Mesenchymal stem cell (in vitro differentiated cells and primary cell): ENCODE measurements at regions not wholly inside any gene's neighbourhood (a gene's known extent, or its start where the extent isn't known, plus 50 kb on each side); places are given as distances from the start of the nearest gene placed in this dataset.
A peak's percentile ranks its signal among the peaks of the same experiment; 100 is the strongest.

Experiments
- DNase-seq: peaks from one replicate; pipeline ENCODE4 v3.0.0-alpha.2; 2013
- H2AFZ ChIP-seq: one replicate; pipeline ENCODE4 v1.6.1; 2013; ENCODE audit warnings: low read depth, mild to moderate bottlenecking, control low read depth, inconsistent platforms, low read length, moderate library complexity
- H2AK5ac ChIP-seq: 2 replicates; pipeline ENCODE4 v1.6.1; 2013; ENCODE audit warnings: low read length, moderate library complexity, mild to moderate bottlenecking, inconsistent platforms; ENCODE audit not compliant: severe bottlenecking
- H2BK120ac ChIP-seq: one replicate; pipeline ENCODE4 v1.6.1; 2013; ENCODE audit warnings: low read depth, mild to moderate bottlenecking, inconsistent platforms, low read length, moderate library complexity
- H2BK12ac ChIP-seq, 2 experiments: one replicate each; pipeline ENCODE4 v1.6.1; 2013; ENCODE audit warnings: inconsistent platforms in 2 of 2, low read length in 2 of 2, mild to moderate bottlenecking in 2 of 2, moderate library complexity in 2 of 2, control low read depth in 1 of 2
- H2BK15ac ChIP-seq: one replicate; pipeline ENCODE4 v1.6.1; 2013; ENCODE audit warnings: mild to moderate bottlenecking, low read depth, inconsistent platforms; ENCODE audit not compliant: poor library complexity, severe bottlenecking
- H2BK5ac ChIP-seq: 2 replicates; pipeline ENCODE4 v1.6.1; 2013; ENCODE audit warnings: low read depth, mild to moderate bottlenecking, low read length, control low read depth, inconsistent platforms; ENCODE audit not compliant: poor library complexity, severe bottlenecking
- H3K14ac ChIP-seq, 2 experiments: one replicate each; pipeline ENCODE4 v1.6.1; 2013; ENCODE audit warnings: inconsistent platforms in 2 of 2, low read length in 2 of 2, control low read depth in 1 of 2, mild to moderate bottlenecking in 1 of 2, moderate library complexity in 1 of 2
- H3K18ac ChIP-seq, 2 experiments: one replicate each; pipeline ENCODE4 v1.6.1; 2013; ENCODE audit warnings: inconsistent platforms in 2 of 2, low read length in 2 of 2, control low read depth in 1 of 2, low read depth in 1 of 2, mild to moderate bottlenecking in 1 of 2
- H3K23ac ChIP-seq, 2 experiments: one replicate each; pipeline ENCODE4 v1.6.1; 2013; ENCODE audit warnings: inconsistent platforms in 2 of 2, low read length in 2 of 2, mild to moderate bottlenecking in 2 of 2, moderate library complexity in 2 of 2, control low read depth in 1 of 2
- H3K27ac ChIP-seq: 2 replicates; pipeline ENCODE4 v1.5.1; 2013; ENCODE audit warnings: mild to moderate bottlenecking, moderate library complexity, low read length, control low read depth, inconsistent platforms; ENCODE audit not compliant: poor library complexity, severe bottlenecking
- H3K27me3 ChIP-seq, 2 experiments: 2 replicates each; pipeline versions ENCODE4 v1.6.1 to v1.7.0; 2013; ENCODE audit warnings: low read length in 2 of 2, mild to moderate bottlenecking in 2 of 2, moderate library complexity in 2 of 2, control low read depth in 1 of 2, inconsistent platforms in 1 of 2; ENCODE audit not compliant: control insufficient read depth in 1 of 2, insufficient read depth in 1 of 2
- H3K36me3 ChIP-seq, 2 experiments: 2 replicates each; pipeline versions ENCODE4 v1.6.1 to v1.7.0; 2013; ENCODE audit warnings: low read length in 2 of 2, control low read depth in 1 of 2, inconsistent platforms in 1 of 2, low read depth in 1 of 2, mild to moderate bottlenecking in 1 of 2; ENCODE audit not compliant: insufficient read depth in 2 of 2, control insufficient read depth in 1 of 2
- H3K4ac ChIP-seq, 2 experiments: one replicate each; pipeline ENCODE4 v1.6.1; 2013; ENCODE audit warnings: inconsistent platforms in 2 of 2, low read length in 2 of 2, mild to moderate bottlenecking in 2 of 2, moderate library complexity in 2 of 2, control low read depth in 1 of 2, low read depth in 1 of 2
- H3K4me1 ChIP-seq: 2 replicates; pipeline ENCODE4 v1.6.1; 2013; ENCODE audit warnings: low read depth, low read length, control low read depth; ENCODE audit not compliant: control insufficient read depth, insufficient read depth
- H3K4me2 ChIP-seq: 2 replicates; pipeline ENCODE4 v1.6.1; 2013; ENCODE audit warnings: low read length, mild to moderate bottlenecking, inconsistent platforms; ENCODE audit not compliant: poor library complexity, severe bottlenecking
- H3K4me3 ChIP-seq, 2 experiments: 2 replicates each; pipeline versions ENCODE4 v1.5.1 to v1.7.0; 2013; ENCODE audit warnings: low read length in 2 of 2, mild to moderate bottlenecking in 2 of 2, control low read depth in 1 of 2, low read depth in 1 of 2; ENCODE audit not compliant: insufficient read depth in 1 of 2
- H3K79me1 ChIP-seq: replicated peaks from 2 replicates; pipeline ENCODE4 v1.6.1; 2013; ENCODE audit warnings: mild to moderate bottlenecking, control low read depth, low read length, inconsistent platforms; ENCODE audit not compliant: poor library complexity, severe bottlenecking
- H3K9ac ChIP-seq: 2 replicates; pipeline ENCODE4 v1.7.0; 2013; ENCODE audit warnings: mild to moderate bottlenecking, low read length, moderate library complexity
- H3K9me3 ChIP-seq: 2 replicates; pipeline ENCODE4 v1.7.0; 2013; ENCODE audit warnings: mild to moderate bottlenecking, low read length; ENCODE audit not compliant: control insufficient read depth
- H4K8ac ChIP-seq: one replicate; pipeline ENCODE4 v1.6.1; 2013; ENCODE audit warnings: inconsistent platforms, mild to moderate bottlenecking, low read length, moderate library complexity
- H4K91ac ChIP-seq: one replicate; pipeline ENCODE4 v1.6.1; 2013; ENCODE audit warnings: mild to moderate bottlenecking, low read length, inconsistent platforms
- WGBS: methylation state at CpG from one replicate; pipeline ENCODE4 v1.1.7; 2013; ENCODE audit warnings: mixed read lengths; 5-methylcytosine and 5-hydroxymethylcytosine counted together

DNA sequence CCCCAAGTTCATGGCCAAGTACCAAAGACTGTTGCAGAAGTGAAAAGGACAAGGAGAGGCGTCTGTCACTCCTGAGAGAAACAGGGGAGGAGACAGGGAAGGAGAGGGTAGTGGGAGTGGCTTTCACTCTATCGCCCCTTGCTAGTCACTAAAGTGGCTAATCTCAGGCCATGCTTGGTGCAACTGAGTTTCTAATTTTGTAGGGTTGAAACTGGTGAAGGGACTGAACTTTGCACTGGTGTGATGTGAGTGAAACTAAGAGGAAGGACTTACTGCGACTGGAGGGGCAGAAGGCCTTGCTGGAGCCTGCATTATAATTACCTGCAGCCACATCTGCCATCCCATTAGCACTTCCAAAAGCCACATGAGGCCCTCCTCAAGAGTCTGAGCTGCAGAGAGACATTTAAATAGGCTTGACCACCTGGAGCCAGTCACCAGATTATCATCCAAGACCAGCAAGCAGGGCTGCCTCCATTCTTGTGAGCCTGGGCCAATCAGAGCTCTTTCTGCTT is 107.2 kb upstream of the EEPD1 start:
- H2BK5ac ChIP-seq = no peak overlapping the region
- no peak overlapping the region for H2BK15ac ChIP-seq
- no peak overlapping the region for H3K4me3 ChIP-seq
- H3K4me2 ChIP-seq = no peak overlapping the region
- H2BK12ac ChIP-seq = peak overlapping the region in 1 of 2 experiments; percentile 10
- DNase-seq = no peak
- no peak overlapping the region for H3K23ac ChIP-seq
- no peak overlapping the region for H2AFZ ChIP-seq
- 86% methylated on average over 3 of the region's 3 CpGs for WGBS
- H3K14ac ChIP-seq = no peak overlapping the region
- no peak overlapping the region for H3K27ac ChIP-seq
- no peak overlapping the region for H2AK5ac ChIP-seq
- H3K36me3 ChIP-seq = no peaks in the 10 kb centered on the region
- no peak overlapping the region for H3K4ac ChIP-seq
- no peak overlapping the region for H4K91ac ChIP-seq
- no peaks in the 10 kb centered on the region for H3K4me1 ChIP-seq
- H3K27me3 ChIP-seq = no peaks in the 10 kb centered on the region
- no peak overlapping the region for H2BK120ac ChIP-seq
- no peaks in the 10 kb centered on the region for H3K79me1 ChIP-seq
- peak overlapping the region in 1 of 2 experiments; percentile 5 for H3K18ac ChIP-seq
- no peak overlapping the region for H4K8ac ChIP-seq
- no peaks in the 10 kb centered on the region for H3K9me3 ChIP-seq
- H3K9ac ChIP-seq = no peak overlapping the region

DNA sequence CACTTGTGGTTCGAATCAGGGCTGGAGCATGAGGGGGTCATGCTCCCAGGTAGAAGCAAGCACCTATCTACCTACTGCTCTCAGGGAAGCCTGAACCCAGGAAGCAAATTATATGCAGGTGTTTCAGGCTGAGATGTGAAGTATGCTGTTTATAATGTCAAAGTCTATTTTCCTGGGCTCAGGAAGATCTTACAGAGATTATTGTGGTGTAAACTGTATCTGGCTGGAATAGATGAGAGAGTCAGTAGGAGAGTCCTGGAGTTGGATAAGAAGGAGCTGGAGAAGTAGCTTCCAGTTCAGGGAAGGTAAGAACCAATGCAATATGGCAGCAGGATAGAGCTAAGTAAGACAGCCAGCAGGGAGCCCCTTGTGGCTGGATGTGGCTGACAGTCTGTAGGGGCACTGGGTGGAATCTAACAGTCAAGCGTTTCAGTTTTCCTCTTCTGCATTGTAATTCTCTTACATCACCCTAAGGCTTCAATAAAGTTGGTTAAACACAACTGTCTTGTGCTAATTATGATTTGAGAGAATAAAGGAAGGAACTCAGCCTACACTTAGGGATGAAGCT is 105.9 kb upstream of the EEPD1 start:
- 83% methylated on average over 1 of the region's 2 CpGs for WGBS

DNA sequence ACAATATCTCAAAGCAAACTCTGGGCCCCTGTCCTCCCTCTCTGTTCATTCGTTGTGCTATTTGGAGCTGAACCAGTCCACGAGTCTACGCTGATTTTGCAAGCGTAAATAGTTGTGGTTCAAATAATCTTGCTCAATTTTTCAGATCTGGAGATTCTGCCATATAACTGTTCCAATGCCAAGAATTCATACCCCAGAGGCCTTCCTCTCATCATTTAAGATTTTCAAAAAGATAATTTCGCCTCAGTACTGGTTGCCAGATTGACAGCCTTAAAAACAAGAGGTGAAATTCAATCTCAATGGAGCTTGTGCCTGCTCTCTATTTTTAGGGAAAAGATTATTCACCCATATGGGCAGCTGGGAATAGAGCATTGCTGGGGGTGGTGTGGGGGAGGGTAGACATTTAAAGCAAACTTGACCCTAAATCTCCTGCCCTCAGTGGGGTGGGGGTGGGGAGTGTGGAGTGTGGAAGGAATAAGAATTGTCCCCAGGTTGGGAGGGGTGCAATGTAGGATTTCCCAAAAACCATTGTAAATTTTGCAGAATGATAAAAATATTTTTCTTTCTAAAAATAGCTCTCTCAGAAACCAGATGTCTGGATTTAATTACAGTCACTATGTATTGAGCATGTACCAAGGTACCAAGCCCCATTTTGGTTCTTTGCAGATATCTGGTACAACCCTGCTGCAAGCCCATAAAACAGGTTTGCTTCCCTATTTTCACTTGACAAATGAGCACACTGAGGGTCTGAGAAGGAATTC is 104.7 kb upstream of the EEPD1 start:
- H3K4ac ChIP-seq = no peak overlapping the region

More for the DNA sequence above, 105.9 kb upstream of the EEPD1 start:
- DNase-seq = peak; percentile 16
- Histone ChIP-seq H2BK120ac (no peak overlapping the region), H3K27ac (no peak overlapping the region), H3K4me2 (no peak overlapping the region), H2BK12ac (peak overlapping the region; percentile 28 to 74), H3K9me3 (no peaks in the 10 kb centered on the region), H3K4me1 (no peaks in the 10 kb centered on the region), H3K36me3 (no peaks in the 10 kb centered on the region), H3K4ac (no peak overlapping the region), H2BK5ac (no peak overlapping the region), H4K91ac (no peak overlapping the region), H3K9ac (peak overlapping the region; percentile 72), H3K23ac (no peak overlapping the region), H2BK15ac (no peak overlapping the region), H3K27me3 (no peaks in the 10 kb centered on the region), H3K14ac (no peak overlapping the region), H2AFZ (no peak overlapping the region), H3K4me3 (no peak overlapping the region), H4K8ac (no peak overlapping the region), H3K79me1 (no peaks in the 10 kb centered on the region), H2AK5ac (no peak overlapping the region), H3K18ac (no peak overlapping the region)

DNA sequence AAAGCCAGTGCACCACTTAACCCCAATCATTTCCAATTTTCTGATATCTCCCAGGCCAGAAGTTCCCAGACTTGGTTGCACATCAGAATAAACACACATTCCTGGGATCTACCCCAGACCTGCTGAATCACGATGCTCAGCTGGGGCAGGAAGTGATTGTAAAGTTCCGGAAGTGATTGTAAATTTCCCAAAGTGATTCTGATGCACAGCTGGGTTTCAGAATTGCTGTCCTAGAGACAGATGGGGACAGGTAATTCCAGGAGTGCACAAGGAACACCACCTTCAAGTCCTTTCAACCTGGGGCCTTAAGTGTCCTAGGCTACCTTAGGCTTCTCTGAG is 104.2 kb upstream of the EEPD1 start:
- H3K36me3 ChIP-seq = no peaks in the 10 kb centered on the region
- WGBS = 61% methylated on average over 2 of the region's 2 CpGs

More for the DNA sequence above, 104.7 kb upstream of the EEPD1 start:
- H4K8ac ChIP-seq = no peak overlapping the region
- no peak overlapping the region for H3K14ac ChIP-seq
- peak overlapping the region in 1 of 2 experiments; percentile 12 for H3K4me3 ChIP-seq
- no peak overlapping the region for H2BK5ac ChIP-seq
- H3K23ac ChIP-seq = no peak overlapping the region
- no peaks in the 10 kb centered on the region for H3K36me3 ChIP-seq
- no peak overlapping the region for H3K18ac ChIP-seq
- H3K9me3 ChIP-seq = no peaks in the 10 kb centered on the region
- no peaks in the 10 kb centered on the region for H3K79me1 ChIP-seq
- H2AFZ ChIP-seq = no peak overlapping the region
- H3K27ac ChIP-seq = no peak overlapping the region
- no peak overlapping the region for H2BK120ac ChIP-seq
- peak; percentile 74 for DNase-seq
- H2BK15ac ChIP-seq = no peak overlapping the region
- no peak overlapping the region for H3K4me2 ChIP-seq
- no peaks in the 10 kb centered on the region for H3K4me1 ChIP-seq
- H2BK12ac ChIP-seq = no peak overlapping the region
- H4K91ac ChIP-seq = no peak overlapping the region
- 75% methylated on average over 5 of the region's 5 CpGs for WGBS
- H3K27me3 ChIP-seq = no peaks in the 10 kb centered on the region
- peak overlapping the region; percentile 72 for H3K9ac ChIP-seq
- no peak overlapping the region for H2AK5ac ChIP-seq

More for the DNA sequence above, 104.2 kb upstream of the EEPD1 start:
- Histone ChIP-seq H4K8ac (no peak overlapping the region), H3K4me3 (peak overlapping the region in 1 of 2 experiments; percentile 12), H3K27me3 (no peaks in the 10 kb centered on the region), H3K4me1 (no peaks in the 10 kb centered on the region), H3K9ac (peak overlapping the region; percentile 57), H3K27ac (no peak overlapping the region), H3K4ac (no peak overlapping the region), H2BK120ac (no peak overlapping the region), H4K91ac (no peak overlapping the region), H3K4me2 (no peak overlapping the region), H2BK12ac (peak overlapping the region in 1 of 2 experiments; percentile 71), H3K23ac (no peak overlapping the region), H3K9me3 (no peaks in the 10 kb centered on the region), H3K79me1 (no peaks in the 10 kb centered on the region), H2BK15ac (no peak overlapping the region), H3K18ac (peak overlapping the region in 1 of 2 experiments; percentile 66), H2AK5ac (no peak overlapping the region), H2AFZ (no peak overlapping the region), H2BK5ac (no peak overlapping the region), H3K14ac (no peak overlapping the region)
- peak; percentile 13 for DNase-seq
